ENCODE measurements at regions not wholly inside any gene's neighbourhood (a gene's known extent, or its start where the extent isn't known, plus 50 kb on each side); places are given as distances from the start of the nearest gene placed in this dataset.

DNA sequence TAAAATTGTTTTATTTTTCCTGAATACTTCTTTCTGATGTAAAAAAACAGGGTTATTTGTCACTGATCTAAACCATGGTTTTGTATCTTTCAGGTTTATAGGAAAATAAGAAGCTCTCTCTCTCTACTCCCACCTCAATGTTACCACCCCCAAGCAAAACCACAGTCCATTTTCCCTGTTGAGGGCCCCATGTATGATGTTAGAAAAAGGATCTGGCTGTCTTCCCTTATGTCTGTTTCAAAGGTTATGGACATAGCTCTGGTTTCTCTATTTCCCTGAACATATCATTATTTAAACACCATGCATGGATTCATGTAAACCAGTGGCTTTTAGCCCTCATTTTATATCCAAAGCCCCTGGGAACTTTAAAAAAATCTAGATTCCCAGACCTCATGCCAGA is 649.0 kb upstream of the TBX3 start:
- no peak for DNase-seq
- Histone ChIP-seq H3K27ac (no peak overlapping the region), H3K27me3 (ENCODE audit: insufficient read depth, low read depth, severe bottlenecking) (peaks cover 12% of the 10 kb centered on the region), H3K36me3 (no peaks in the 10 kb centered on the region), H3K9me3 (ENCODE audit: severe bottlenecking) (peaks cover 6% of the 10 kb centered on the region), H3K4me3 (ENCODE audit: low read depth, low read length) (no peak overlapping the region)
- TF ChIP-seq, protein P1, sequence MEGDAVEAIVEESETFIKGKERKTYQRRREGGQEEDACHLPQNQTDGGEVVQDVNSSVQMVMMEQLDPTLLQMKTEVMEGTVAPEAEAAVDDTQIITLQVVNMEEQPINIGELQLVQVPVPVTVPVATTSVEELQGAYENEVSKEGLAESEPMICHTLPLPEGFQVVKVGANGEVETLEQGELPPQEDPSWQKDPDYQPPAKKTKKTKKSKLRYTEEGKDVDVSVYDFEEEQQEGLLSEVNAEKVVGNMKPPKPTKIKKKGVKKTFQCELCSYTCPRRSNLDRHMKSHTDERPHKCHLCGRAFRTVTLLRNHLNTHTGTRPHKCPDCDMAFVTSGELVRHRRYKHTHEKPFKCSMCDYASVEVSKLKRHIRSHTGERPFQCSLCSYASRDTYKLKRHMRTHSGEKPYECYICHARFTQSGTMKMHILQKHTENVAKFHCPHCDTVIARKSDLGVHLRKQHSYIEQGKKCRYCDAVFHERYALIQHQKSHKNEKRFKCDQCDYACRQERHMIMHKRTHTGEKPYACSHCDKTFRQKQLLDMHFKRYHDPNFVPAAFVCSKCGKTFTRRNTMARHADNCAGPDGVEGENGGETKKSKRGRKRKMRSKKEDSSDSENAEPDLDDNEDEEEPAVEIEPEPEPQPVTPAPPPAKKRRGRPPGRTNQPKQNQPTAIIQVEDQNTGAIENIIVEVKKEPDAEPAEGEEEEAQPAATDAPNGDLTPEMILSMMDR (IDR thresholded peaks at IDR 0.05; ENCODE audit: low read depth, low read length): no peak

DNA sequence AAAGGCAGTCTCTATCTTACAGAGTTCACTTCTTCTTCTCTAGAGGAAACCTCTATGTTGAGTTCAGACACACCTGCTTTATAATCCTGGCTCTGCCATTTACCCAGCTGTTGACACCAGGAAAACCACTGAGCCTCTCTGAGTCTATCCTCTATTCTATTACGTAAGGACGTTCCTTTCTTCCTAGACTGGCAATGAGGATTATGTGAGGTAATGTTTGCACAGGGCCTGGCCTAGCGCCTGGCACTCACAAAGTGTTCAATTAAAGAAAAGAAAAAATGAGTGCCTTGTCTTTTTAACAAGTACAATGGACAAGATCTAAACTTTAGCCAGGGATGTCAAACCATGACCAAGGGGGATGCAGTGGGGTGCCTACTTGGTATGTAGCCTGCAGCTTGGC is 641.9 kb upstream of the TBX3 start:
- Histone ChIP-seq H3K9me3 (ENCODE audit: severe bottlenecking) (peaks cover 6% of the 10 kb centered on the region), H3K27ac (no peak overlapping the region), H3K4me3 (ENCODE audit: low read depth, low read length) (no peak overlapping the region), H3K27me3 (ENCODE audit: insufficient read depth, low read depth, severe bottlenecking) (no peaks in the 10 kb centered on the region), H3K36me3 (no peaks in the 10 kb centered on the region)
- no peak for DNase-seq
- TF ChIP-seq, protein P1 (IDR thresholded peaks at IDR 0.05; ENCODE audit: low read depth, low read length): no peak

DNA sequence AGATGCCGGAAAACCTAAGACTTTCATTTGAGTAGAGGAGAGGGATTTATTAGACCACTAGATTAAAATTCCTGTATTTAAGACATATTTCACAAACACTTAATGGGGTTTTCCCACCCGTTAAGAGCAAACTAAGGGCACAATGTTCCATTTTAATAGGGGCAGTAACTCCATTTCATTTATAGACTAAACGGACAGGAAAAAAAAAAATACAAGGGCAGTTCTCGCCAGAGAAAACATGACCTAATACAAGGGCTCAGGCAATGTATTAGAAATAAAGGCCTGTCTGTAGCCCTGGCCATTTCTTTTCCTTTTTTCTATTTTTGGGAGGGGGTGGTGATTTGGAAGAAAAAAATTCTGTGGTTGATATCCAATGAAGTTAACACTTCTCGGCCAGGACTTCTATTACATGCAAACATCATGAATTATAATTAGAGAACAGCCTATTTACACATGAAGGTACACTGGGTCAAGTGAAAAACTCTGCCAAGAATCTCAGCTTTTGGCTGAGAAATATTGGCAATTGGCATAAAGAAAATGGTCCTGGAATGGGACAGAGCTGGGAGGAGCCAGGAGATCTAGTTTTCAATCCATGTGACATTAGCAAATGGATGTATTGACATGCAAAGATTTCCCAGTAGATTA is 641.1 kb upstream of the TBX3 start:
- no peak overlapping the region for H3K27ac ChIP-seq
- TF ChIP-seq, protein P1 (IDR thresholded peaks at IDR 0.05; ENCODE audit: low read depth, low read length): no peak
- DNase-seq: no peak

DNA sequence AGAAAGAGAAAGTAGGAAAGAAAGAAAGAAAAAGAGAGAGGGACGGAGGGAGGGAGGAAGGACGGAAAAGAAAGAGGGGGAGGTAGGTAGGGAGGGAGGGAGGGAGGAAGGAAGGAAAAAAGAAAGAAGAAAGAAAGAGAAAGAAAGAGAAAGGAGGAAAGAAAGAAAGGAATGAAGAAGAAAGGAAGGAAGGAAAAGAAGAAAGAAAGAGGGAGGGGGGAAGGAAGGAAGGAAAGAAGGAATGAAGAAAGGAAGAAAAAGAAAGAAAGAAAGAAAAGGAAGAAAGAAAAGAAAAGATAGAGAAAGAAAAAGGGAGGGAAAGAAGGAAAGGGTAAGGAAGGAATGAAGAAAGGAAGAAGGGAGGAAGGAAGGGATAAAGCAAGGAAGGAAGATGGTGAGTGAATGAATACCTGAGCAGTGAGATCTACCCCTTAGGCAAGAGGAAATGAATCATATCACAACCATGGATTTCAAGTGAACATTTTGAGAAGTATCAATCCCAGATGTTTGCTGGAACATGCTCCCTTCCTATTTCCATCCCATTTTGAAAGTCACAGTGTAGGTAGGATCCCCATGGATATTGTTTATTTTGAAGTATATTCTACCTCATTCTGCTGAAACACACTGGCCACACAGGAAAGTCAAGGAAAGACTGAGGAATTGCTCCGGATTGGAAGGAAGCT is 639.4 kb upstream of the TBX3 start:
- no peak overlapping the region for H3K27ac ChIP-seq
- no peaks in the 10 kb centered on the region for H3K9me3 ChIP-seq (ENCODE audit: severe bottlenecking)

More for the DNA sequence above, 641.1 kb upstream of the TBX3 start:
- no peaks in the 10 kb centered on the region for H3K27me3 ChIP-seq (ENCODE audit: insufficient read depth, low read depth, severe bottlenecking)
- H3K4me3 ChIP-seq (ENCODE audit: low read depth, low read length): no peak overlapping the region
- peaks cover 6% of the 10 kb centered on the region for H3K9me3 ChIP-seq (ENCODE audit: severe bottlenecking)
- H3K36me3 ChIP-seq: no peaks in the 10 kb centered on the region

DNA sequence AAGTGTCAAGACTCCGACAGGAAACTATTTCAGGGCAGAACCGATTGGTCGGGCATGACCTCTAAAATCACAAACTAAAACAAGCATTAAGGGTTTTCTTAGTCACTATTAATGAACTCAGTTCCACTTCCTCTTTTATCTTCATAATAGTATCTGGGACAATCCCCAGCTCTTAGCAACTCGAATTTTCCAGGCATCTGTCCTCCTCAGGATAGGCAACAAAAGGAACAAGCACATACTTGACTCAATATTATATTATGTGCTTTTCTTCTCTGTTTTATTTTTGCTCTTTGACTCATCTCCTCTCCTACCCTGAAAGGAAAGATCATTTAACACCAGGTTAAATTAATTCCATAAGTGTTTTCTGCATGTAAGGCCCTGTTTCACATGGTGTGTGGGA is 638.3 kb upstream of the TBX3 start:
- Histone ChIP-seq H3K4me3 (ENCODE audit: low read depth, low read length) (no peak overlapping the region), H3K36me3 (no peaks in the 10 kb centered on the region), H3K27ac (no peak overlapping the region), H3K27me3 (ENCODE audit: insufficient read depth, low read depth, severe bottlenecking) (peaks cover 2% of the 10 kb centered on the region), H3K9me3 (ENCODE audit: severe bottlenecking) (no peaks in the 10 kb centered on the region)
- no peak for DNase-seq
- TF ChIP-seq, protein P1 (IDR thresholded peaks at IDR 0.05; ENCODE audit: low read depth, low read length): no peak

More for the DNA sequence above, 639.4 kb upstream of the TBX3 start:
- Histone ChIP-seq H3K36me3 (no peaks in the 10 kb centered on the region), H3K4me3 (ENCODE audit: low read depth, low read length) (no peak overlapping the region), H3K27me3 (ENCODE audit: insufficient read depth, low read depth, severe bottlenecking) (peaks cover 2% of the 10 kb centered on the region)
- TF ChIP-seq, protein P1 (IDR thresholded peaks at IDR 0.05; ENCODE audit: low read depth, low read length): no peak
- no peak for DNase-seq

All from WERI-Rb-1 (cell line).